GM18870 (cell line): ENCODE measurements at regions not wholly inside any gene's neighbourhood (a gene's known extent, or its start where the extent isn't known, plus 50 kb on each side); places are given as distances from the start of the nearest gene placed in this dataset.

Experiments used
- ATAC-seq: cut with Tn5 transposase; IDR thresholded peaks from one replicate; pipeline ENCODE4 v1.9.1; 2021; ENCODE audit warnings: moderate library complexity; ENCODE audit not compliant: unreplicated experiment

DNA sequence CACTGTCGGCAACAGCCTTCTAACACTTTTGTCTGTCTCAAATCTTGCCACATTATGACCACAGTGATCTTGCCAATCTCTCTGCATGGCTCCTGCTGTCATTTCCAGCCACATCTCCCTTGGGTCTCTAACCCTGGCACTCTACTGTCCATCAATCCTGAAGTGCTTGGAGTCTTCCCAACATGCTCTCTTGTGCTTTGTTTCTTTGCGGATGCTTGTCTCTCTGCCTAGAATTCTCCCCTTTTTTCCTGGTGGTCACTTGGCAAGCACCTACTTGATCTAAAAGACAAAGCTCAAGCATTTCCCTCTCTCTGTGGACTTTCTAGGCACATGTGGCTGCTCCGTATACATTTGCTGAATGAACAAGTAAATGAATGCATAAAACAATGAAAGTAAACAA, 290.7 kb upstream of the MAP3K7 start:
- no peak for ATAC-seq

DNA sequence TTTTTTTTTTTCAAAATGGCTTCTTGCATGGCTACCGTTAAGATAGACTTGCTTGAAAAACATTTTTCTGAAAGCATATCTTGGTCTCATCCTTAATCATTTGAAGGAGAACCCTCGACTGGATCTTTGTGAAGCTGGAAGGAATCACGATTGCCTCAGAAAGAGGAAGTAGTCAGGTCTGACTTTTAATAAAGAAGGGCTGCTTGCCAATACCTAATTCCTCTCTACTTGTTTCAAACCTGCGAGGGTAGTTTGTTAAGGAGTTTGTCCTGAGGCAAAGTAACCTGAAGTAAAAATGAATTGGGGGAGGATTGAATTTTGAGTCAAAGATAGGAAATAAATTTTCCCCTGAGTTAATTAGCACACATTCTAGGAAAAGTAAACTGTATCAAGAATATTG, 288.1 kb upstream of the MAP3K7 start:
- no peak for ATAC-seq

GRCh38 chr6:90872981-90873380, 286.1 kb upstream of the MAP3K7 start:
- ATAC-seq = no peak

- no peak for ATAC-seq
Measured at GRCh38 chr6:90870561-90870960, 283.7 kb upstream of the MAP3K7 start.

GRCh38 chr6:90868656-90869055, 281.8 kb upstream of the MAP3K7 start:
- ATAC-seq = no peak

- ATAC-seq = no peak
Measured at GRCh38 chr6:90868256-90868655, 281.4 kb upstream of the MAP3K7 start.

GRCh38 chr6:90865513-90865912, 278.6 kb upstream of the MAP3K7 start:
- ATAC-seq = no peak

DNA sequence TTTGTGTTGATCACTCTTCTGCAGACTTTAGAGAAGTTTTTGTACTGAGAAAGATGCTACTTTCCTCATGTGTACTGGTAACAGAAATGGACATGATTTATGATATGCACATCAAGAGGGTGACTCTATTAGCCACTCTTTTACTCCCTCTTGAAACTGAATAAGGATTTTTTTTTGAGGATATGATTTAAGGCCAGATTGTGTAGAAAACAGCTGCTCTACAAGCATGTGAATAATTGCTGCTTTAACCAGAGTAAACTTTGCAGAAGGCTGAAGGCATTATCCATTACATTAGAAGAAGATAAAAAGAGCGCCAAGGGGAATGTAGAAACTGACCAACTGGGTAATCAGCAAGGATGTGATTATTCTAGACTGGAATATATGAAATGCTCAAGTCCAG, 276.2 kb upstream of the MAP3K7 start:
- ATAC-seq = no peak

GRCh38 chr6:90860822-90861601, 274.1 kb upstream of the MAP3K7 start:
- ATAC-seq = no peak

DNA sequence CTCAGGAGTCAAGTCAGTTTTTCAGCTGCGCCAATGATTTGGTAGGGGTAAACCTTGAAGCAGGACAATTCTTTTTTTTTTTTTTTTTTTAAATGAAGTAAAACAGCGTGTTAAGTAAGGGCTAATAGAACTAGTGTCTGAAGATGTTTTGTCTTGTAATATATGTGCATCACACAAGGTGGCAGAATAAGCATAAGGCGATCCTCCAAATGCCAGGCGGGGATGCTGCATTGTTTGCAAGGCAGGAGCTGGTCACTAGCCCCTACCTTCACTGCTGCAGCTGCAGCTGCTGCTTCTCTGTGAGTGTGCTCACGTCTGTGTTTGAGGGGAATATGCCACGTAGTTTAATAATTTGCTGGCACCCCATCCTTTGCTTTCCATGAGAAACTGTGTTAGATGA, 272.7 kb upstream of the MAP3K7 start:
- no peak for ATAC-seq

DNA sequence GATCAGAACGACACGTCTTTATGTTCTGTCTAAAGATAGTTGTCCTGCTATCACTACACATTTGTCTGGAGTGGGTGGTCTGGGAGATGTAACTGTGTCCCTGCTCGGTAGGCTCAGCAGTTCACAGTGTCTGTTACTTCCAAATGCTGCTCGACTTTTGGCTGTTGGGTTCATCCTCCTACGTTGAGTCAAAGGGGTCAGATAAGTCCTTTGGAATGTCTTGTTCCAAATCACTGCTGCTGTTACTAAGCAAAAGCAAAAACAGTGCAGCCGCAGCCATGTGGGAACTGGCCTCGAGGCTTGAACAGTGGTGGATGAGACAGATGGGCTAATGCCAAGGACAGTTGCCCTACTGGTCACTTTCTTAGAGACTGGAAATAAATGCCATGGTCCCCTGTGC, 272.2 kb upstream of the MAP3K7 start:
- no peak for ATAC-seq

DNA sequence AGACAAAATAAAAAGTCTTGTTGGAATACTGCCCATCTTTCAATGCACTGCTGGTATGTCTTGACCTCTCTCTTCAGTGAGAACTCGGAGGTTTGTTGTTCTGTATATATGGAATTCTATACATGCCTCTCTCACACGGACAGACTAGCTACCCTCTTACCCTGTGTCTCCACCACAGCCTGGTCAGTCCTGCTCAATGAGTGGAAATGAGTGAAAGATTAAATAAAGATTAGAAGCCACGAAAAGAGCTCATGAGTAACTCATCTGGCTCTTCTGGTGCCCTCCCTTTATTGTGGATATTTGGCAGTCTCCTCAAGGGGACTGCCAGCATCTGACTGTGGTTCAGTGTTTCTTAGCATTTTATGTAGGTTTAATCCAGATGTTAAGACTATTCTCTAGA, 262.8 kb upstream of the MAP3K7 start:
- ATAC-seq = no peak

GRCh38 chr6:90846824-90847223, 260.0 kb upstream of the MAP3K7 start:
- no peak for ATAC-seq

DNA sequence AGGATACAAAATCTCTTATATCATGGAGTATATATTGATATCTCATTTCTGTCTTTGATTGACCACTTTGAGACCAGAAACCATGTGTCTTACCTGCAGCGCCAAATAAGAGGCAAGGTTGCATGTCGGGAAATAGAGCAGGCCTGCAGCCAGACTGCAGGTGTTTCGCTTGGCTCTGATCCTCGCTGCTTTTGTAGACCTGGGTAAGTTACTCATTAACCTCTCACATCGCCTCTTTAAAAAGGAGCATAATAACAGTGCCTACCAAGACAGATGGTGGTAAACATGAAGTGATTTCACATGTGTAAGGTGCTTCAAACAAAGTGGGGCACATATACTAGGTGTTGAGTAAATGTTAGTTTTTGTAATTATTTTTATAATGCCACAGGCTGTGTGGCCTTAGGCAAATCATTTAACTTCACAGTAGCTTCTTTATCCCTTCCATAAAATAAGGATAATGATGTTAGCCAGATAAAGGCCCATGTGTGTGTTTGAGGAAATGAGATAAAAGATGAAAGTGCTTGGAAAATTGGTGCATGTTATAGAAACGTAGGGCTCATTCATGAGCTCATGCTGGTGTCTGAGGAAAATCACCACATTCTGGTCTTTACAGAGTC, 248.8 kb upstream of the MAP3K7 start:
- no peak for ATAC-seq

- no peak for ATAC-seq
Measured at GRCh38 chr6:90829311-90829710, 242.4 kb upstream of the MAP3K7 start.

DNA sequence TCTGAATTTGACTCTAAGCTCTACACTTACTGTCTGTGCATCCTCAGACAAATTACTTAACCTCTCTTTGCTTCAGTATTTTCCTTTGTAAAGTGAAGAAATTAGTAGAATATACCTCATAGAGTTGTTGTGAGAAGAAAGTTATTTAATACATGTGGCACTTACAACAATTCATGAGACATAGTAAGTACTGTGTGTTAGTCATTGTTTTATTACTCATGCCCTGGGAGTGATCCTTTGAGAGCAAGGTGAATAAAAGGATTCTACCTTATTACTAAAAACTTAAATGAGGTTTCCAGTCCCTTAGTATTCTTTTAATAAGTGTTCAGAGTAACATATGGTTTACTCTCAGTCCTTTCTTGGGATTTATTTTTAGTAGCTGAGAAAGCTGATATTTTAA, 233.6 kb upstream of the MAP3K7 start:
- no peak for ATAC-seq

DNA sequence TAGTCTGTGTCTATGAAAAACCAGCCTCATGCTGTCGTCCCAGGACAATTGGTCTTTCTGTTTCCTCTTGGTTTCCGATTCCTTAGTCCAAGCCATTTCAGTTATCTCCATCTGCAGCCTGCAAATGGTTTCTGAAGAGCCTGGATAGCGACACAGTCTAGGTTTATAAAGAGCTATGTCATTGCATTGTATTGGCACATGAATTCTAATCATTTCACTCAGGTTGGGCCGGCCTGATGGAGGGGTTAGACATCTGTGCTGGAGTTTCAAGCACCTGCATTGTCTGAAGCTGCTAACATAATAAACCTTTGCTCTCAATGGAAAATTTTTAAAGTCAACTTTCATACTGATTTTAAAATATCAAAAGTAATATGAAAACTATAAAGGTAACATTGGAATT, 232.6 kb upstream of the MAP3K7 start:
- ATAC-seq = no peak

GRCh38 chr6:90818163-90818562, 231.3 kb upstream of the MAP3K7 start:
- no peak for ATAC-seq

DNA sequence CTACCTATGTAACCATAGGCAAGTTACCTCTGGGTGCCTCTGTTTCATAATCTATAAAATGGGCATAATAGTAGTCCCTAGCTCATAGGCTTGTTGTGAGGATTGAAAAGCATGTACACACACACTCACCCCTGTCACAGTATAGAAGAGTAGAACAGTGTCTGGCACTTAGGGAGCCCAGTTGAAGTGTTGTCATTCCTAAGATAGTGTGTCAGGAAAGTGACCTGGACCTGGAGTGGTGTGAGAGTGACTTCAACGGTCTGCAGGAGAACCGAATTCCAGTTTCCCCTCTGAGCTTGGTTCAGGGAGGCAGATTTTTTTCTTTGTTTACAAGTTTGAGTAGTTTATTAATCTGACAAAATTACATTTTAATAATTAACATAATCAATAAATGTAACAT, 229.9 kb upstream of the MAP3K7 start:
- no peak for ATAC-seq

DNA sequence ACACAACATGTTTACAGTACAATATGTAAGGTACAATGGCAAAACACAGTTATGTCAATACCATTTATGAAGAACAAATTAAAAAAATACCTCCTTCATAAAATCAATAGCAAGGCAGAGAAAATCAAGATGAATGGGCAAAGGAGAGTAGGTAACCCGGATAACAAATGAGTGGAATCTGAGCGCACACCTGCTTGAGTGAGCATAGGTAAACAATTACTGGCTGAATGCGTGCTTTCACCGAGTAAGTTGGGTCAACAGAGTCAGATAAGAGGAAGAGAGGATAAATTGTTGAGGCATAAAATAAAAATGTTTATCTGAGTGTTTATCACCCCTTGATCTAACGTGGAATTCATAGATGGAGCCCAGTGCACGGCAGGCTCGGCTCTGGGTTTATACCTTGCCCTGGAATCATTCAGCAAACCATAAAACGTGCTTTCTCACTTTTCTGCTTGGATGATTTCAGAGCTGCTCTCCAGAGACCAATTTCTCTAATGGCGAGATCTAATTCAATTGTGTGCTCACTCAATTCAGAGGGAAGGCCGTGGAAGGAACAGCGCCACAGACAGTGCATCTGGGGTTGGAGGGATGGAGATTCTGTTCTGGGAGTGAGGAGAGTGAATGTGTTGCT, 224.8 kb upstream of the MAP3K7 start:
- ATAC-seq = no peak

GRCh38 chr6:90809035-90809434, 222.2 kb upstream of the MAP3K7 start:
- ATAC-seq = no peak
